HG02678 (cell line): ENCODE measurements at regions not wholly inside any gene's neighbourhood (a gene's known extent, or its start where the extent isn't known, plus 50 kb on each side); places are given as distances from the start of the nearest gene placed in this dataset.
A peak's percentile ranks its signal among the peaks of the same experiment; 100 is the strongest.
"Not testable (repeated sequence)": the region's sequence is repeated elsewhere in the genome, so short reads cannot be mapped to it uniquely, and the experiment has no call there.

ENCODE experiments used
- ATAC-seq: cut with Tn5 transposase; IDR thresholded peaks from one replicate; pipeline ENCODE4 v1.9.1; 2021; ENCODE audit warnings: mild to moderate bottlenecking, moderate library complexity; ENCODE audit not compliant: unreplicated experiment

GRCh38 chr2:33958591-33958990, 359.5 kb upstream of the FAM98A start:
- ATAC-seq = no peak

GRCh38 chr2:33949371-33949770, 350.3 kb upstream of the FAM98A start:
- ATAC-seq = no peak

- ATAC-seq = no peak
These were observed 347.1 kb upstream of the FAM98A start for GRCh38 chr2:33946193-33946592.

GRCh38 chr2:33933203-33933602, 334.1 kb upstream of the FAM98A start:
- ATAC-seq = no peak

- ATAC-seq = no peak
These were observed 332.1 kb upstream of the FAM98A start for GRCh38 chr2:33931164-33931563.

GRCh38 chr2:33929467-33929866, 330.4 kb upstream of the FAM98A start:
- peak; percentile 92 for ATAC-seq

- ATAC-seq = no peak
These were observed 328.7 kb upstream of the FAM98A start for GRCh38 chr2:33927756-33928155.

- ATAC-seq = no peak
These were observed 326.2 kb upstream of the FAM98A start for GRCh38 chr2:33925311-33925710.

GRCh38 chr2:33924586-33925169, 325.6 kb upstream of the FAM98A start:
- no peak for ATAC-seq

- ATAC-seq = no peak
These were observed 318.2 kb upstream of the FAM98A start for GRCh38 chr2:33917252-33917651.

GRCh38 chr2:33913071-33913616, 314.0 kb upstream of the FAM98A start:
- no peak for ATAC-seq

GRCh38 chr2:33911327-33911726, 312.2 kb upstream of the FAM98A start:
- no peak for ATAC-seq

- ATAC-seq = no peak
These were observed 311.0 kb upstream of the FAM98A start for GRCh38 chr2:33909945-33910695.

- no peak for ATAC-seq
These were observed 308.8 kb upstream of the FAM98A start for GRCh38 chr2:33907866-33908265.

GRCh38 chr2:33906129-33906528, 307.0 kb upstream of the FAM98A start:
- ATAC-seq = not testable (repeated sequence)

GRCh38 chr2:33904801-33905200, 305.7 kb upstream of the FAM98A start:
- ATAC-seq = no peak

GRCh38 chr2:33903701-33904100, 304.6 kb upstream of the FAM98A start:
- no peak for ATAC-seq

- no peak for ATAC-seq
These were observed 304.1 kb upstream of the FAM98A start for GRCh38 chr2:33903215-33903614.

- ATAC-seq = no peak
These were observed 301.5 kb upstream of the FAM98A start for GRCh38 chr2:33900610-33901009.

GRCh38 chr2:33897741-33898140, 298.6 kb upstream of the FAM98A start:
- ATAC-seq = no peak

- no peak for ATAC-seq
These were observed 294.7 kb upstream of the FAM98A start for GRCh38 chr2:33893824-33894223.

- no peak for ATAC-seq
These were observed 292.5 kb upstream of the FAM98A start for GRCh38 chr2:33891616-33892015.
